ENCODE measurements at regions not wholly inside any gene's neighbourhood (a gene's known extent, or its start where the extent isn't known, plus 50 kb on each side); places are given as distances from the start of the nearest gene placed in this dataset.
A peak's percentile ranks its signal among the peaks of the same experiment; 100 is the strongest.

- DNase-seq: no peak
Observed at GRCh38 chr2:236496340-236496739, 73.3 kb upstream of the ACKR3 start.

- DNase-seq: no peak
Observed at GRCh38 chr2:236498369-236498768, 71.3 kb upstream of the ACKR3 start.

- no peak for DNase-seq
Observed at GRCh38 chr2:236499691-236500578, 69.7 kb upstream of the ACKR3 start.

- no peak for DNase-seq
Observed at GRCh38 chr2:236501026-236501425, 68.6 kb upstream of the ACKR3 start.

GRCh38 chr2:236501531-236501930 is 68.1 kb upstream of the ACKR3 start:
- DNase-seq: no peak

- DNase-seq: no peak
Observed at GRCh38 chr2:236503100-236503499, 66.5 kb upstream of the ACKR3 start.

GRCh38 chr2:236503583-236503982 is 66.0 kb upstream of the ACKR3 start:
- DNase-seq: no peak

- no peak for DNase-seq
Observed at GRCh38 chr2:236505041-236505440, 64.6 kb upstream of the ACKR3 start.

- DNase-seq: no peak
Observed at GRCh38 chr2:236505648-236506047, 64.0 kb upstream of the ACKR3 start.

GRCh38 chr2:236507393-236508085 is 62.1 kb upstream of the ACKR3 start:
- DNase-seq: peak; percentile 78

- DNase-seq: no peak
Observed at GRCh38 chr2:236508466-236508865, 61.2 kb upstream of the ACKR3 start.

GRCh38 chr2:236510034-236510433 is 59.6 kb upstream of the ACKR3 start:
- no peak for DNase-seq

- no peak for DNase-seq
Observed at GRCh38 chr2:236511266-236511665, 58.4 kb upstream of the ACKR3 start.

GRCh38 chr2:236512267-236512666 is 57.4 kb upstream of the ACKR3 start:
- no peak for DNase-seq

- peak; percentile 31 for DNase-seq
Observed at GRCh38 chr2:236512902-236513435, 56.7 kb upstream of the ACKR3 start.

GRCh38 chr2:236513956-236514355 is 55.7 kb upstream of the ACKR3 start:
- DNase-seq: no peak

GRCh38 chr2:236516708-236517107 is 52.9 kb upstream of the ACKR3 start:
- DNase-seq: no peak

- DNase-seq: no peak
Observed at GRCh38 chr2:236517251-236518031, 52.2 kb upstream of the ACKR3 start.
